K562 (cell line): ENCODE measurements at regions not wholly inside any gene's neighbourhood (a gene's known extent, or its start where the extent isn't known, plus 50 kb on each side); places are given as distances from the start of the nearest gene placed in this dataset.

ENCODE experiments used
- CBFA2T2 ChIP-seq: fragments of 450-650 bp; conservative IDR thresholded peaks from 2 replicates; pipeline ENCODE4 v1.6.1; 2017; ENCODE audit warnings: mild to moderate bottlenecking
- CBX1 ChIP-seq: sonication (generic); IDR thresholded peaks from 2 replicates; pipeline ENCODE4 v1.6.1; 2016; ENCODE audit warnings: antibody characterized with exemption, low read depth, mild to moderate bottlenecking
- CREM ChIP-seq: IDR thresholded peaks from 2 replicates; pipeline ENCODE4 v1.6.1; 2014; ENCODE audit warnings: antibody characterized with exemption, low read depth
- CTBP1 ChIP-seq: fragments of 450-650 bp; IDR thresholded peaks from 2 replicates; pipeline ENCODE4 v1.6.1; 2016; ENCODE audit warnings: borderline replicate concordance
- EP400 ChIP-seq: fragments of 450-650 bp; IDR thresholded peaks from 2 replicates; pipeline ENCODE4 v1.6.1; 2017; ENCODE audit warnings: antibody characterized with exemption, mild to moderate bottlenecking, moderate library complexity
- FOXA3 ChIP-seq, 2 experiments: fragments of 450-650 bp in 1 of 2; sonication (generic) in 1 of 2; formaldehyde crosslinking; IDR thresholded peaks in 1 of 2; conservative IDR thresholded peaks in 1 of 2; 2 replicates each; pipeline versions ENCODE4 v1.4.0 to v1.8.0; 2020 to 2022; ENCODE audit warnings: mild to moderate bottlenecking in 2 of 2, missing genetic modification reagents in 1 of 2
- NBN ChIP-seq: fragments of 450-650 bp; IDR thresholded peaks from 2 replicates; pipeline ENCODE4 v1.6.1; 2016; ENCODE audit warnings: low read depth, mild to moderate bottlenecking
- SMAD4 ChIP-seq: fragments of 250-450 bp; sonication (Bioruptor Pico); conservative IDR thresholded peaks from 2 replicates; pipeline ENCODE4 v1.8.0; 2021; ENCODE audit warnings: inconsistent platforms, mild to moderate bottlenecking, moderate library complexity
- SRF ChIP-seq, 2 experiments: fragments of 250-450, 450-650 bp in 1 of 2; sonication (Bioruptor Pico) in 1 of 2; sonication (generic) in 1 of 2; formaldehyde crosslinking; IDR thresholded peaks; 2 replicates each; pipeline versions ENCODE4 v1.5.0 to v1.5.1; 2020 to 2022; ENCODE audit warnings: mild to moderate bottlenecking in 1 of 2, missing genetic modification reagents in 1 of 2
- SRSF7 ChIP-seq: fragments of 200-400 bp; formaldehyde crosslinking; optimal IDR thresholded peaks from 2 replicates; pipeline ENCODE3; 2017; ENCODE audit warnings: mild to moderate bottlenecking, low read depth, low read length
- SRSF9 ChIP-seq: fragments of 200-400 bp; formaldehyde crosslinking; IDR thresholded peaks from 2 replicates; pipeline ENCODE4 v1.6.1; 2017; ENCODE audit warnings: low read depth, low read length, borderline replicate concordance
- TAF7 ChIP-seq: fragments of 450-650 bp; IDR thresholded peaks from 2 replicates; pipeline ENCODE4 v1.6.1; 2016; ENCODE audit warnings: missing genetic modification characterization, missing compliant biosample characterization
- ZNF253 ChIP-seq: fragments of 250-450 bp; sonication (Bioruptor Pico); conservative IDR thresholded peaks from 2 replicates; pipeline ENCODE4 v1.6.1; 2021; ENCODE audit warnings: mild to moderate bottlenecking
- TF ChIP-seq, protein P1 (sequence below): sonication (generic); formaldehyde crosslinking; IDR thresholded peaks from 2 replicates; pipeline ENCODE4 v1.8.1; 2023; ENCODE audit warnings: mild to moderate bottlenecking, missing genetic modification reagents
- TF ChIP-seq, protein P2 (sequence below): sonication (generic); formaldehyde crosslinking; IDR thresholded peaks from 2 replicates; pipeline ENCODE4 v1.4.0; 2020; ENCODE audit warnings: mild to moderate bottlenecking, missing genetic modification reagents
- TF ChIP-seq, protein P3 (sequence below): sonication (generic); formaldehyde crosslinking; IDR thresholded peaks from 2 replicates; pipeline ENCODE4 v1.8.0; 2022; ENCODE audit warnings: missing genetic modification reagents, mild to moderate bottlenecking, moderate library complexity, borderline replicate concordance

DNA sequence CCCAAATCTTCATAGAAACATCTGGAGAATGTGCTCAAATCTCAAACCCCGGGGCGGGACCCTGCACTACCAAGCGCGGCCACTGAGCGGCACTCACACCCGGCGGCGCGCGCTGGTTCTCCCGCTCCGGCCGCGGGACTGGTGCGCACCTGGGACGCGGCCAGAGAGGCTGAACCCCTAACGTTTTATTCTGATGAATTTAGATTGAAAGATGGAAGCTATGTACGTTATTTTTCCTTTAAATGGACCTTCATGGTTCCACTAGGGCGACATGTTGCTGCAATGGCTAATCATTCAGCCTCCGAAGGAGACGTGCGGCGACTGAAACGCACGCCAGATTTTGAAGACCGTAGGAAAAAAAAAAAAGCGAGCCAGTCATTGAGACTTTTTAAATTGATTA is 107.0 kb upstream of the INSIG1 start (continued):
- TF ChIP-seq FOXA3 (CRISPR knock-in tag; conservative IDR thresholded peaks at IDR 0.05 in 1 of 2, IDR thresholded peaks at IDR 0.05 in 1 of 2) (no peak), SRSF7 (no peak), ZNF253 (CRISPR knock-in tag) (no peak), EP400 (no peak), CREM (0 out of 2 replicates have a peak, but pooled peaks have one; percentile 25), CBX1 (0 out of 2 replicates have a peak, but pooled peaks have one; percentile 31), SRSF9 (no peak), NBN (no peak), SMAD4 (CRISPR knock-in tag) (0 out of 2 replicates have a peak, but pooled peaks have one; percentile 17), CTBP1 (peak; percentile 66; the same call in 1 of the 2 replicates), SRF (CRISPR knock-in tag; IDR thresholded peaks at IDR 0.05) (0 out of 4 replicates have a peak, but pooled peaks of 1 of the 2 experiments have one; percentile 15), TAF7 (no peak), CBFA2T2 (0 out of 2 replicates have a peak, but pooled peaks have one; percentile 16)
- TF ChIP-seq, protein P1, sequence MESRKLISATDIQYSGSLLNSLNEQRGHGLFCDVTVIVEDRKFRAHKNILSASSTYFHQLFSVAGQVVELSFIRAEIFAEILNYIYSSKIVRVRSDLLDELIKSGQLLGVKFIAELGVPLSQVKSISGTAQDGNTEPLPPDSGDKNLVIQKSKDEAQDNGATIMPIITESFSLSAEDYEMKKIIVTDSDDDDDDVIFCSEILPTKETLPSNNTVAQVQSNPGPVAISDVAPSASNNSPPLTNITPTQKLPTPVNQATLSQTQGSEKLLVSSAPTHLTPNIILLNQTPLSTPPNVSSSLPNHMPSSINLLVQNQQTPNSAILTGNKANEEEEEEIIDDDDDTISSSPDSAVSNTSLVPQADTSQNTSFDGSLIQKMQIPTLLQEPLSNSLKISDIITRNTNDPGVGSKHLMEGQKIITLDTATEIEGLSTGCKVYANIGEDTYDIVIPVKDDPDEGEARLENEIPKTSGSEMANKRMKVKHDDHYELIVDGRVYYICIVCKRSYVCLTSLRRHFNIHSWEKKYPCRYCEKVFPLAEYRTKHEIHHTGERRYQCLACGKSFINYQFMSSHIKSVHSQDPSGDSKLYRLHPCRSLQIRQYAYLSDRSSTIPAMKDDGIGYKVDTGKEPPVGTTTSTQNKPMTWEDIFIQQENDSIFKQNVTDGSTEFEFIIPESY (CRISPR knock-in tag): peak; percentile 36; the same call in 1 of the 2 replicates
- TF ChIP-seq, protein P2, sequence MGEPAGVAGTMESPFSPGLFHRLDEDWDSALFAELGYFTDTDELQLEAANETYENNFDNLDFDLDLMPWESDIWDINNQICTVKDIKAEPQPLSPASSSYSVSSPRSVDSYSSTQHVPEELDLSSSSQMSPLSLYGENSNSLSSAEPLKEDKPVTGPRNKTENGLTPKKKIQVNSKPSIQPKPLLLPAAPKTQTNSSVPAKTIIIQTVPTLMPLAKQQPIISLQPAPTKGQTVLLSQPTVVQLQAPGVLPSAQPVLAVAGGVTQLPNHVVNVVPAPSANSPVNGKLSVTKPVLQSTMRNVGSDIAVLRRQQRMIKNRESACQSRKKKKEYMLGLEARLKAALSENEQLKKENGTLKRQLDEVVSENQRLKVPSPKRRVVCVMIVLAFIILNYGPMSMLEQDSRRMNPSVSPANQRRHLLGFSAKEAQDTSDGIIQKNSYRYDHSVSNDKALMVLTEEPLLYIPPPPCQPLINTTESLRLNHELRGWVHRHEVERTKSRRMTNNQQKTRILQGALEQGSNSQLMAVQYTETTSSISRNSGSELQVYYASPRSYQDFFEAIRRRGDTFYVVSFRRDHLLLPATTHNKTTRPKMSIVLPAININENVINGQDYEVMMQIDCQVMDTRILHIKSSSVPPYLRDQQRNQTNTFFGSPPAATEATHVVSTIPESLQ (CRISPR knock-in tag): no peak
- TF ChIP-seq, protein P3, sequence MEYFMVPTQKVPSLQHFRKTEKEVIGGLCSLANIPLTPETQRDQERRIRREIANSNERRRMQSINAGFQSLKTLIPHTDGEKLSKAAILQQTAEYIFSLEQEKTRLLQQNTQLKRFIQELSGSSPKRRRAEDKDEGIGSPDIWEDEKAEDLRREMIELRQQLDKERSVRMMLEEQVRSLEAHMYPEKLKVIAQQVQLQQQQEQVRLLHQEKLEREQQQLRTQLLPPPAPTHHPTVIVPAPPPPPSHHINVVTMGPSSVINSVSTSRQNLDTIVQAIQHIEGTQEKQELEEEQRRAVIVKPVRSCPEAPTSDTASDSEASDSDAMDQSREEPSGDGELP (CRISPR knock-in tag): peak; percentile 61; the same call in 1 of the 2 replicates
